GM13977 (cell line): ENCODE measurements at regions not wholly inside any gene's neighbourhood (a gene's known extent, or its start where the extent isn't known, plus 50 kb on each side); places are given as distances from the start of the nearest gene placed in this dataset.
A peak's percentile ranks its signal among the peaks of the same experiment; 100 is the strongest.

Experiments used
- DNase-seq: peaks from one replicate; pipeline ENCODE4 v3.0.0; 2012; ENCODE audit warnings: low spot score
- CTCF ChIP-seq: IDR thresholded peaks from 2 replicates; pipeline ENCODE4 v1.5.1; 2012; ENCODE audit warnings: mild to moderate bottlenecking, control low read depth; ENCODE audit not compliant: insufficient read depth; ENCODE audit errors: extremely low read depth, missing control alignments
- in situ Hi-C: fragments of 300-500 bp; cut with MboI; formaldehyde crosslinking; loops from one replicate; pipeline ENCODE4 v1.12.0; 2022; ENCODE audit warnings: low sequenced_read_pairs, low pct_unique_long_range_greater_than_20kb, mixed read lengths, inconsistent platforms; ENCODE audit not compliant: unreplicated experiment

- in situ Hi-C loops = no loop called here
- TF ChIP-seq CTCF = no peak
- peak; percentile 60 for DNase-seq
Measured at GRCh38 chr12:27179400-27180214, 64.5 kb upstream of the STK38L start.

GRCh38 chr12:27180906-27181505 lies 63.1 kb upstream of the STK38L start:
- no peak for DNase-seq
- TF ChIP-seq CTCF = no peak

GRCh38 chr12:27183342-27183741 lies 60.7 kb upstream of the STK38L start:
- DNase-seq = no peak
- TF ChIP-seq CTCF = no peak
- in situ Hi-C loops = no loop called here

More at GRCh38 chr12:27180906-27181505, 63.1 kb upstream of the STK38L start:
- in situ Hi-C loops = no loop called here

GRCh38 chr12:27185234-27186021 lies 58.7 kb upstream of the STK38L start:
- TF ChIP-seq CTCF = no peak
- DNase-seq = no peak
- in situ Hi-C loops = no loop called here

GRCh38 chr12:27186022-27186839 lies 57.9 kb upstream of the STK38L start:
- in situ Hi-C loops = no loop called here
- no peak for DNase-seq
- no peak for TF ChIP-seq CTCF

- DNase-seq = no peak
- no peak for TF ChIP-seq CTCF
- in situ Hi-C loops = no loop called here
Measured at GRCh38 chr12:27187697-27188096, 56.4 kb upstream of the STK38L start.
